Limb (tissue), 2 donors: ENCODE measurements at regions not wholly inside any gene's neighbourhood (a gene's known extent, or its start where the extent isn't known, plus 50 kb on each side); places are given as distances from the start of the nearest gene placed in this dataset.

Experiments used
- DNase-seq, 2 donors: peaks; one replicate each; pipeline ENCODE4 v3.0.0-alpha.2; 2016; ENCODE audit errors: extremely low spot score in 2 of 2

- DNase-seq, result peak in 1 of 2 donors; percentile 40
Observed at GRCh38 chr9:111195766-111196165, 134.3 kb downstream of the OR2K2 start.

- peak in 1 of 2 donors; percentile 17 for DNase-seq
Observed at GRCh38 chr9:111193095-111193494, 136.9 kb downstream of the OR2K2 start.

DNA sequence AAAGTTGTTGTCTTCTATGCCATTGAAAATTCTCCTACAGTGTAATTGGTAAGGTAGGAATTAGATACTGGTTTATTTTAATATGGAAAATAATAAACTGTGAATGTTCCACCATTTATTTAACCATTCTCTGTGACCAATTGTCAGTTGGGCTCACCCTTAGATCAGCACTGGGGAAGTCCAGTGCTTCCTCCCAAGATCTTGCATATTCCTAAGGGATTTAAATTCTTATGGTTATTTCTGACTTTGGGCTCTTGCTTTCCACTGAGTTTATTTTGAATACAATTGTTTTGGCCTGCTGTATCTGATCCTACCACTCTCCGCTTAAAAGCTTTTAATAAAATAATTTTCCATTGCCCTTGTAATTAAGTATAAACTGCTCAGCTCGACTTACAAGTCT lies 137.4 kb downstream of the OR2K2 start:
- DNase-seq, result no peak

- DNase-seq, result no peak
Observed at GRCh38 chr9:111190347-111190746, 139.7 kb downstream of the OR2K2 start.

- DNase-seq, result no peak
Observed at GRCh38 chr9:111187376-111187775, 142.6 kb downstream of the OR2K2 start.

- no peak for DNase-seq
Observed at GRCh38 chr9:111186021-111186530, 143.9 kb downstream of the OR2K2 start.

GRCh38 chr9:111180811-111181210 lies 142.5 kb upstream of the LPAR1 start:
- DNase-seq, result no peak

DNA sequence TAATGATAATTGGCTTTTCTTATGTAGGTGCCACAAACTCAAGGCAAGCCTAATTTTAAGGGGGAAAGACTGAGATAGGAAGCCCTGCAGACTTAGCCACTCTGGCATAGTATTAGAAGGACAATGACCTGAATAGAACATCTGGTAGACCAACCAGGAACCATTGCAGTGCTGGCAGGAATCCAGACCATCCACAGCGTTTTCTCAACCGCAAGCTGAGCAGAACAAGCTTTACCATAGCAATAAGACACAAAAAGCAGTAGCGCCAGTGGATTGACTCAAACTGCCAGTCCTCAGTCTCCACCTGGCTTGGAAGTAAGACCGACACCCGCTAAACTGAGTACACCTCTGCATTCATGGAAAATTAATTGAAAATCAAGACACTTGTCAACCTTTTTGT lies 141.3 kb upstream of the LPAR1 start:
- DNase-seq, result no peak

GRCh38 chr9:111178331-111179055 lies 140.2 kb upstream of the LPAR1 start:
- DNase-seq, result peak; percentile 78 to 83

- DNase-seq, result no peak
Observed at GRCh38 chr9:111176511-111176910, 138.2 kb upstream of the LPAR1 start.

- DNase-seq, result no peak
Observed at GRCh38 chr9:111175350-111175749, 137.1 kb upstream of the LPAR1 start.

- DNase-seq, result no peak
Observed at GRCh38 chr9:111167341-111167740, 129.1 kb upstream of the LPAR1 start.

GRCh38 chr9:111163716-111164389 lies 125.6 kb upstream of the LPAR1 start:
- DNase-seq, result no peak

GRCh38 chr9:111162026-111162425 lies 123.8 kb upstream of the LPAR1 start:
- DNase-seq, result no peak

DNA sequence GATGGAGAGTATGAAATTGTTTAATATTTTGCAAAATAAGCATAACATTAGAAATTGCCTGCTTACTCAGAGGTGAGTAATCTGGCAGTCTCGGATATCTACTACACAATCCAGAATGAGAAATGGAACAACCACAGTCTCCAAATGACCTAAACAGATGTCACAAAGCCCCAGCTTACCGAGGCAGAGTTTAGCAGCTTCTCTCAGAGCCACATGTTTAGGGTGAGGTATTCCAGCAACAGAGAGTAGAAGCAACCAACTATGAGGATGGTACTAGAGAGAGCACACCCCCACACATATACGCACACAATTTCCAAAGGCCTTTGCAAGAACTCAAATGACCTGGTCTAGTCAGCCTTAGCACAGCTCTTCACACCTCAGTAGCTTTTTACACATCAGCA lies 122.7 kb upstream of the LPAR1 start:
- no peak for DNase-seq

GRCh38 chr9:111158999-111159398 lies 120.7 kb upstream of the LPAR1 start:
- DNase-seq, result no peak

GRCh38 chr9:111158363-111158762 lies 120.1 kb upstream of the LPAR1 start:
- peak in 1 of 2 donors; percentile 64 for DNase-seq

GRCh38 chr9:111154081-111154562 lies 115.9 kb upstream of the LPAR1 start:
- no peak for DNase-seq

GRCh38 chr9:111152614-111153406 lies 114.5 kb upstream of the LPAR1 start:
- no peak for DNase-seq

GRCh38 chr9:111151537-111151936 lies 113.3 kb upstream of the LPAR1 start:
- no peak for DNase-seq

DNA sequence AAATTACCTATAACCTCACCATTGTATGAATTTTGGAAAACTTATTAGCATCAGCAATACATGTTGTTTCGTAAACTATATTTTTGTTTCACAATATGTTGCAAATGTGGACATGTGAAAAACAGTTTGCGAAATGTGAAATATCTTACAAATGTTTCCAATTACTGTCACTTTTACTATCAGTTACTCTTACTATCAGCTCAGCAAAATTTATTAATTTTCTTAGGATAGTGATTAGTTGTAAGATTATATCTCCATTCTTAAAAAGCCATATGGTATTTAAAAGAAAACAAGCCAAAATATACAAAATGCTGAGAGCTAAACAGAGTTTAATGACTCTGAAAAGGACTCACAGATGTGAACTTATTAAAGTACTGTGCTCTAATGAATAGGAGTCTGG lies 111.9 kb upstream of the LPAR1 start:
- no peak for DNase-seq
